Suprapubic skin (tissue), 3 donors: ENCODE measurements at regions not wholly inside any gene's neighbourhood (a gene's known extent, or its start where the extent isn't known, plus 50 kb on each side); places are given as distances from the start of the nearest gene placed in this dataset.

Experiments
- CTCF ChIP-seq, 2 donors: fragments of 200-600 bp in 1 of 2; fragments of 450-650 bp in 1 of 2; sonication (generic) in 1 of 2; IDR thresholded peaks; one replicate each; pipeline ENCODE4 v1.5.1; 2016 to 2019; ENCODE audit warnings: antibody characterized with exemption in 2 of 2, mild to moderate bottlenecking in 1 of 2, moderate library complexity in 1 of 2
- EP300 ChIP-seq: sonication (generic); formaldehyde crosslinking; IDR thresholded peaks from one replicate; pipeline ENCODE4 v1.6.1; 2017; ENCODE audit warnings: antibody characterized with exemption
- POLR2A ChIP-seq, 2 donors: fragments of 450-650 bp; IDR thresholded peaks; one replicate each; pipeline ENCODE4 v1.6.1; 2017; ENCODE audit warnings: antibody characterized with exemption in 2 of 2, mild to moderate bottlenecking in 2 of 2, moderate library complexity in 2 of 2

- TF ChIP-seq CTCF (IDR thresholded peaks at IDR 0.05) (no peak), POLR2A (IDR thresholded peaks at IDR 0.05) (no peak), EP300 (no peak)
These were observed 225.5 kb upstream of the MARCKS start for GRCh38 chr6:113631666-113632065.
